CD14-positive monocyte (primary cell): ENCODE measurements at regions not wholly inside any gene's neighbourhood (a gene's known extent, or its start where the extent isn't known, plus 50 kb on each side); places are given as distances from the start of the nearest gene placed in this dataset.

Source experiments
- DNase-seq, 3 donors: peaks; one replicate each; pipeline ENCODE4 v3.0.0-alpha.2; 2011 to 2022
- H2AFZ ChIP-seq: 2 replicates; pipeline ENCODE4 v1.6.0; 2012; ENCODE audit warnings: mild to moderate bottlenecking, low read depth, low read length, inconsistent platforms; ENCODE audit not compliant: insufficient read depth, poor library complexity, severe bottlenecking
- H3K27ac ChIP-seq, 2 donors: 1 replicate in 1 of 2; 2 replicates in 1 of 2; pipeline ENCODE4 v1.5.1; 2012 to 2013; ENCODE audit warnings: low read length in 2 of 2, control low read depth in 1 of 2, inconsistent platforms in 1 of 2, low read depth in 1 of 2, mild to moderate bottlenecking in 1 of 2
- H3K27me3 ChIP-seq, 2 donors: one replicate each; pipeline versions ENCODE4 v1.6.0 to v1.6.1; 2011 to 2013; ENCODE audit warnings: low read length in 2 of 2; ENCODE audit not compliant: control insufficient read depth in 2 of 2, insufficient read depth in 2 of 2
- H3K36me3 ChIP-seq, 2 donors: replicated peaks in 1 of 2; 1 replicate in 1 of 2; 2 replicates in 1 of 2; pipeline versions ENCODE4 v1.5.1 to v1.6.1; 2012 to 2013; ENCODE audit warnings: low read length in 2 of 2, control low read depth in 1 of 2, inconsistent platforms in 1 of 2, mild to moderate bottlenecking in 1 of 2; ENCODE audit not compliant: insufficient read depth in 2 of 2, control insufficient read depth in 1 of 2
- H3K4me1 ChIP-seq, 2 donors: 1 replicate in 1 of 2; 2 replicates in 1 of 2; pipeline versions ENCODE4 v1.5.1 to v1.6.1; 2012 to 2013; ENCODE audit warnings: low read length in 2 of 2, control low read depth in 1 of 2, inconsistent platforms in 1 of 2, mild to moderate bottlenecking in 1 of 2, moderate library complexity in 1 of 2; ENCODE audit not compliant: insufficient read depth in 2 of 2, control insufficient read depth in 1 of 2
- H3K4me2 ChIP-seq: replicated peaks from 2 replicates; pipeline ENCODE3; 2012; ENCODE audit warnings: low read length, moderate library complexity, mild to moderate bottlenecking; ENCODE audit not compliant: poor library complexity, severe bottlenecking; ENCODE audit errors: extremely low read depth
- H3K4me3 ChIP-seq, 3 experiments: fragments of 200-600 bp in 1 of 3; sonication (generic) in 1 of 3; replicated peaks in 1 of 3; 1 replicate in 2 of 3; 2 replicates in 1 of 3; pipeline ENCODE4 v1.5.1; 2011 to 2013; ENCODE audit warnings: low read length in 3 of 3, mild to moderate bottlenecking in 3 of 3, control low read depth in 2 of 3, low read depth in 2 of 3, inconsistent platforms in 1 of 3, moderate library complexity in 1 of 3
- H3K79me2 ChIP-seq: 2 replicates; pipeline ENCODE4 v1.6.0; 2012; ENCODE audit warnings: mild to moderate bottlenecking, control low read depth, inconsistent platforms, low read length, moderate library complexity; ENCODE audit not compliant: insufficient read depth
- H3K9ac ChIP-seq: 2 replicates; pipeline ENCODE4 v1.6.0; 2017; ENCODE audit warnings: low read length, mild to moderate bottlenecking; ENCODE audit not compliant: insufficient read depth, poor library complexity, severe bottlenecking
- H3K9me3 ChIP-seq, 2 donors: replicated peaks in 1 of 2; 1 replicate in 1 of 2; 2 replicates in 1 of 2; pipeline versions ENCODE4 v1.5.1 to v1.6.1; 2012 to 2013; ENCODE audit warnings: low read length in 2 of 2, control low read depth in 1 of 2; ENCODE audit not compliant: control insufficient read depth in 1 of 2, insufficient read depth in 1 of 2
- H4K20me1 ChIP-seq: 2 replicates; pipeline ENCODE4 v1.6.0; 2012; ENCODE audit warnings: mild to moderate bottlenecking, low read length, control low read depth, moderate library complexity; ENCODE audit not compliant: insufficient read depth
- H3K27ac Mint-ChIP-seq, 7 donors: one replicate each; pipeline ENCODE4 v1.8.0; 2020; ENCODE audit warnings: mild to moderate bottlenecking in 7 of 7, mixed read lengths in 7 of 7, moderate library complexity in 6 of 7, inconsistent platforms in 2 of 7
- H3K27me3 Mint-ChIP-seq, 3 donors: one replicate each; pipeline ENCODE4 v1.8.0; 2021 to 2022; ENCODE audit warnings: low read depth in 3 of 3, mild to moderate bottlenecking in 3 of 3, mixed read lengths in 3 of 3, moderate library complexity in 3 of 3, inconsistent platforms in 1 of 3
- H3K36me3 Mint-ChIP-seq, 2 donors: one replicate each; pipeline ENCODE4 v1.8.0; 2020; ENCODE audit warnings: mixed read lengths in 2 of 2, inconsistent platforms in 1 of 2, mild to moderate bottlenecking in 1 of 2
- H3K4me1 Mint-ChIP-seq: one replicate; pipeline ENCODE4 v1.8.0; 2020; ENCODE audit warnings: mild to moderate bottlenecking, mixed read lengths
- H3K4me3 Mint-ChIP-seq, 2 donors: one replicate each; pipeline ENCODE4 v1.8.0; 2020; ENCODE audit warnings: mild to moderate bottlenecking in 2 of 2, mixed read lengths in 2 of 2, moderate library complexity in 1 of 2
- H3K9me3 Mint-ChIP-seq, 7 donors: one replicate each; pipeline ENCODE4 v1.8.0; 2020 to 2022; ENCODE audit warnings: mixed read lengths in 7 of 7, mild to moderate bottlenecking in 6 of 7, moderate library complexity in 6 of 7, inconsistent platforms in 2 of 7
- CTCF ChIP-seq: fragments of 200-600 bp; IDR thresholded peaks from one replicate; pipeline ENCODE4 v1.8.0; 2022; ENCODE audit warnings: antibody characterized with exemption, mild to moderate bottlenecking
- WGBS: methylation state at CpG from one replicate; pipeline ENCODE4 v1.1.5; 2013; ENCODE audit warnings: missing lambda C conversion rate; ENCODE audit not compliant: insufficient coverage; 5-methylcytosine and 5-hydroxymethylcytosine counted together
- intact Hi-C, 2 donors: fragments of 100-400 bp; cut with micrococcal nuclease; formaldehyde crosslinking; loops; one replicate each; pipeline versions ENCODE4 v1.15.0 to v1.15.1; 2023

- intact Hi-C loops = no loop called here
- Mint-ChIP-seq H3K27ac (no peak overlapping the region), H3K4me3 (no peak overlapping the region), H3K36me3 (no peaks in the 10 kb centered on the region), H3K27me3 (peaks cover 0 to 4% (median 0%) of the 10 kb centered on the region in 3 donors), H3K9me3 (peaks cover 9 to 26% (median 20%) of the 10 kb centered on the region in 7 donors), H3K4me1 (peaks cover 5% of the 10 kb centered on the region)
- Histone ChIP-seq H3K4me1 (no peaks in the 10 kb centered on the region), H3K27ac (no peak overlapping the region), H3K27me3 (no peaks in the 10 kb centered on the region), H3K9me3 (peaks cover 0 to 13% of the 10 kb centered on the region in 2 donors), H3K4me3 (no peak overlapping the region), H4K20me1 (no peaks in the 10 kb centered on the region), H3K4me2 (no peak overlapping the region), H3K79me2 (no peaks in the 10 kb centered on the region), H2AFZ (no peak overlapping the region), H3K36me3 (no peaks in the 10 kb centered on the region), H3K9ac (no peak overlapping the region)
- WGBS = 93% methylated on average over 3 of the region's 3 CpGs
- DNase-seq = no peak
- TF ChIP-seq CTCF = no peak
These were observed 680.5 kb downstream of the QKI start for GRCh38 chr6:164095056-164095455.

- no peak overlapping the region for H3K9ac ChIP-seq
- WGBS = no CpG with 5 or more reads among the region's 3 CpGs
- H3K4me2 ChIP-seq = no peak overlapping the region
- H3K27ac ChIP-seq = no peak overlapping the region
- no peak overlapping the region for H3K4me3 ChIP-seq
- intact Hi-C loops = no loop called here
- Mint-ChIP-seq H3K4me3 (no peak overlapping the region), H3K4me1 (peaks cover 5% of the 10 kb centered on the region), H3K9me3 (peaks cover 0 to 9% (median 4%) of the 10 kb centered on the region in 7 donors), H3K27ac (no peak overlapping the region), H3K27me3 (peaks cover 0 to 3% (median 3%) of the 10 kb centered on the region in 3 donors), H3K36me3 (no peaks in the 10 kb centered on the region)
- H2AFZ ChIP-seq = no peak overlapping the region
- no peaks in the 10 kb centered on the region for H3K9me3 ChIP-seq
- no peaks in the 10 kb centered on the region for H3K4me1 ChIP-seq
- no peaks in the 10 kb centered on the region for H3K79me2 ChIP-seq
- H3K36me3 ChIP-seq = no peaks in the 10 kb centered on the region
- no peak for DNase-seq
- no peak for TF ChIP-seq CTCF
- no peaks in the 10 kb centered on the region for H3K27me3 ChIP-seq
- H4K20me1 ChIP-seq = no peaks in the 10 kb centered on the region
These were observed 673.4 kb downstream of the QKI start for GRCh38 chr6:164087870-164088269.
